Astrocyte (in vitro differentiated cells and primary cell): ENCODE measurements at regions not wholly inside any gene's neighbourhood (a gene's known extent, or its start where the extent isn't known, plus 50 kb on each side); places are given as distances from the start of the nearest gene placed in this dataset.

ENCODE experiments used
- CTCF ChIP-seq: IDR thresholded peaks from 2 replicates; pipeline ENCODE4 v1.5.1; 2011; ENCODE audit warnings: low read depth, mild to moderate bottlenecking, inconsistent platforms, low read length, moderate library complexity; ENCODE audit not compliant: insufficient read depth
- EZH2 ChIP-seq: IDR thresholded peaks from 2 replicates; pipeline ENCODE4 v1.6.1; 2012; ENCODE audit warnings: mild to moderate bottlenecking, low read length, inconsistent platforms; ENCODE audit not compliant: insufficient read depth

- TF ChIP-seq CTCF (no peak), EZH2 (no peak)
Measured at GRCh38 chr7:1370738-1371137, 88.5 kb downstream of the MICALL2 start.
